Endothelial cell of umbilical vein (primary cell): ENCODE measurements at regions not wholly inside any gene's neighbourhood (a gene's known extent, or its start where the extent isn't known, plus 50 kb on each side); places are given as distances from the start of the nearest gene placed in this dataset.

ENCODE experiments used
- BruUV-seq: library from RNA; stranded (reverse); fragments of 400-500 nt; replicated peaks from 2 replicates; lab custom pipeline; 2021; lab: Mats Ljungman, UMichigan
- CTCF ChIA-PET: fragments of 300-600, 350-600 bp; sonication (Branson Sonifier 250); formaldehyde crosslinking; loops from one replicate; lab custom pipeline; 2021; ENCODE audit warnings: antibody characterized with exemption, inconsistent platforms; lab: Charles Lee
- POLR2A ChIA-PET: fragments of 300-600, 350-600 bp; sonication (Branson Sonifier 250); formaldehyde crosslinking; loops from one replicate; lab custom pipeline; 2021; ENCODE audit warnings: antibody characterized with exemption, inconsistent platforms; lab: Charles Lee
- DNase-seq: peaks from one replicate; pipeline ENCODE4 v3.0.0-alpha.2; 2011; ENCODE audit warnings: low read depth, low spot score
- FAIRE-seq: peaks from 2 replicates; lab custom pipeline; 2011; peaks lifted over from hg19 to GRCh38; lab: Jason Lieb, UNC
- H2AFZ ChIP-seq: 2 replicates; pipeline ENCODE4 v1.6.0; 2012; ENCODE audit warnings: low read depth, low read length, control low read depth, inconsistent platforms
- H3K27ac ChIP-seq: 2 replicates; pipeline ENCODE4 v1.5.1; 2011; ENCODE audit warnings: low read depth, mild to moderate bottlenecking, control low read depth, low read length, moderate library complexity; ENCODE audit not compliant: insufficient read depth
- H3K27me3 ChIP-seq, 2 experiments: 2 replicates each; pipeline versions ENCODE4 v1.6.0 to v1.6.1; 2011; ENCODE audit warnings: low read length in 2 of 2, mixed read lengths in 1 of 2; ENCODE audit not compliant: control insufficient read depth in 2 of 2, insufficient read depth in 2 of 2
- H3K36me3 ChIP-seq, 2 experiments: 2 replicates in 1 of 2; 3 replicates in 1 of 2; pipeline ENCODE4 v1.5.1; 2011; ENCODE audit warnings: low read length in 2 of 2, mild to moderate bottlenecking in 1 of 2, moderate library complexity in 1 of 2; ENCODE audit not compliant: control insufficient read depth in 2 of 2, insufficient read depth in 2 of 2; ENCODE audit errors: extremely low read depth in 1 of 2
- H3K4me1 ChIP-seq: 3 replicates; pipeline ENCODE4 v1.5.1; 2011; ENCODE audit warnings: mild to moderate bottlenecking, low read length; ENCODE audit not compliant: control insufficient read depth, insufficient read depth; ENCODE audit errors: extremely low read depth
- H3K4me2 ChIP-seq: 2 replicates; pipeline ENCODE4 v1.6.1; 2011; ENCODE audit warnings: low read length, control low read depth, mixed read lengths; ENCODE audit not compliant: insufficient read depth
- H3K4me3 ChIP-seq, 3 experiments: fragments of 200-600 bp in 1 of 3; sonication (generic), shearing (Covaris generic) in 1 of 3; replicated peaks in 1 of 3; 2 replicates each; pipeline ENCODE4 v1.5.1; 2011 to 2016; ENCODE audit warnings: control low read depth in 3 of 3, low read length in 3 of 3, mild to moderate bottlenecking in 2 of 3, inconsistent platforms in 1 of 3, low read depth in 1 of 3, moderate library complexity in 1 of 3; ENCODE audit not compliant: insufficient read depth in 1 of 3
- H3K79me2 ChIP-seq: 2 replicates; pipeline ENCODE4 v1.6.0; 2012; ENCODE audit warnings: low read length, inconsistent platforms; ENCODE audit not compliant: control insufficient read depth, insufficient read depth
- H3K9ac ChIP-seq: replicated peaks from 2 replicates; pipeline ENCODE3; 2011; ENCODE audit warnings: low read length, control low read depth; ENCODE audit not compliant: insufficient read depth; ENCODE audit errors: extremely low read depth
- H3K9me1 ChIP-seq: replicated peaks from 3 replicates; pipeline ENCODE4 v1.6.0; 2011; ENCODE audit warnings: mild to moderate bottlenecking, low read length; ENCODE audit not compliant: control insufficient read depth, insufficient read depth; ENCODE audit errors: extremely low read depth
- H3K9me3 ChIP-seq: replicated peaks from 2 replicates; pipeline ENCODE4 v1.5.1; 2012; ENCODE audit warnings: low read length, inconsistent platforms; ENCODE audit not compliant: control insufficient read depth, insufficient read depth
- H4K20me1 ChIP-seq: replicated peaks from 2 replicates; pipeline ENCODE3; 2011; ENCODE audit warnings: mild to moderate bottlenecking, low read length; ENCODE audit not compliant: control insufficient read depth, insufficient read depth; ENCODE audit errors: extremely low read depth
- CTCF ChIP-seq, 2 donors: IDR thresholded peaks; 1 replicate in 1 of 2; 2 replicates in 1 of 2; pipeline ENCODE4 v1.5.1; 2011; ENCODE audit warnings: low read length in 2 of 2, mild to moderate bottlenecking in 2 of 2, moderate library complexity in 2 of 2, control low read depth in 1 of 2, inconsistent platforms in 1 of 2, low read depth in 1 of 2; ENCODE audit not compliant: insufficient read depth in 1 of 2; ENCODE audit errors: extremely low read depth in 1 of 2
- EZH2 ChIP-seq: IDR thresholded peaks from 2 replicates; pipeline ENCODE4 v1.6.1; 2012; ENCODE audit warnings: borderline replicate concordance, low read depth, mild to moderate bottlenecking, moderate library complexity, low read length, inconsistent platforms; ENCODE audit not compliant: severe bottlenecking
- FOS ChIP-seq: IDR thresholded peaks from 2 replicates; pipeline ENCODE4 v1.6.1; 2011; ENCODE audit warnings: mild to moderate bottlenecking, low read length, moderate library complexity, borderline replicate concordance; ENCODE audit not compliant: insufficient read depth
- GATA2 ChIP-seq: IDR thresholded peaks from 2 replicates; pipeline ENCODE4 v1.7.0; 2011; ENCODE audit warnings: low read depth, mild to moderate bottlenecking, moderate library complexity, mixed read lengths, low read length; ENCODE audit not compliant: insufficient read length, insufficient read depth
- JUN ChIP-seq: IDR thresholded peaks from 2 replicates; pipeline ENCODE4 v1.6.1; 2011; ENCODE audit warnings: borderline replicate concordance, low read depth; ENCODE audit not compliant: insufficient read length, insufficient read depth
- MAX ChIP-seq: IDR thresholded peaks from 2 replicates; pipeline ENCODE4 v1.6.1; 2011; ENCODE audit not compliant: insufficient read depth, insufficient read length
- MYC ChIP-seq: IDR thresholded peaks from one replicate; pipeline ENCODE4 v1.6.1; 2011; ENCODE audit warnings: mild to moderate bottlenecking, low read depth, low read length
- POLR2A ChIP-seq: IDR thresholded peaks from 2 replicates; pipeline ENCODE4 v1.6.1; 2012; ENCODE audit warnings: low read depth, mild to moderate bottlenecking, control low read depth, low read length
- POLR2AphosphoS5 ChIP-seq: IDR thresholded peaks from 2 replicates; pipeline ENCODE4 v1.6.1; 2012; ENCODE audit warnings: low read depth, mild to moderate bottlenecking, control low read depth, low read length, moderate library complexity; ENCODE audit not compliant: insufficient read depth
- dilution Hi-C: fragments of 300-500 bp; cut with MboI; formaldehyde crosslinking; loops from one replicate; pipeline ENCODE4 v1.15.0; 2019; ENCODE audit warnings: low sequenced_read_pairs; ENCODE audit not compliant: extremely low pct_ligation_motif_present
- intact Hi-C: fragments of 100-400 bp; cut with micrococcal nuclease; formaldehyde crosslinking; loops from one replicate; pipeline ENCODE4 v1.10.0; 2022

GRCh38 chr2:207265332-207265731, 99.6 kb upstream of the KLF7 start:
- DNase-seq (no peak), FAIRE-seq (no peak)
- intact Hi-C loops = no loop called here
- BruUV-seq = no TSS peak
- H3K4me2 ChIP-seq = no peak overlapping the region
- H3K27me3 ChIP-seq = no peaks in the 10 kb centered on the region
- no peaks in the 10 kb centered on the region for H4K20me1 ChIP-seq
- ChIA-PET POLR2A (no interaction called here), CTCF (interaction anchor here (1.8 to 2.0 kb wide), 2 partner anchors 11 to 18 kb away, joined by 5 to 6 read pairs; no protein-coding TSS in a partner anchor)
- no peaks in the 10 kb centered on the region for H3K9me1 ChIP-seq
- no peak overlapping the region for H3K4me3 ChIP-seq
- no peaks in the 10 kb centered on the region for H3K36me3 ChIP-seq
- no peaks in the 10 kb centered on the region for H3K4me1 ChIP-seq
- H3K79me2 ChIP-seq = no peaks in the 10 kb centered on the region
- no peak overlapping the region for H3K9ac ChIP-seq
- H3K9me3 ChIP-seq = no peaks in the 10 kb centered on the region
- H3K27ac ChIP-seq = no peak overlapping the region
- no peak overlapping the region for H2AFZ ChIP-seq
- dilution Hi-C loops = no loop called here
- TF ChIP-seq EZH2 (no peak), JUN (no peak), MYC (no peak), MAX (no peak), POLR2A (no peak), POLR2AphosphoS5 (no peak), GATA2 (no peak), CTCF (IDR thresholded peaks at IDR 0.05; ENCODE audit: extremely low read depth in 1 of 2, insufficient read depth in 1 of 2, low read depth in 1 of 2, low read length in 2 of 2) (no peak), FOS (no peak)
